IMR-90 (cell line): ENCODE measurements at regions not wholly inside any gene's neighbourhood (a gene's known extent, or its start where the extent isn't known, plus 50 kb on each side); places are given as distances from the start of the nearest gene placed in this dataset.

ENCODE experiments used
- ATAC-seq: fragments of 200-7000 bp; cut with Tn5 transposase; 2 replicates; pipeline ENCODE4 v1.9.1; 2020; ENCODE audit warnings: low read depth, mild to moderate bottlenecking, moderate library complexity
- BruUV-seq: library from RNA; stranded (reverse); fragments of 400-500 nt; replicated peaks from 2 replicates; lab custom pipeline; 2021; lab: Mats Ljungman, UMichigan
- CTCF ChIA-PET: fragments of 300-600 bp; formaldehyde crosslinking; extraction: SDS; loops from one replicate; lab custom pipeline; 2021; ENCODE audit warnings: antibody characterized with exemption; lab: Yijun Ruan, JAX
- POLR2A ChIA-PET: fragments of 300-600 bp; sonication (Branson Sonifier 250); formaldehyde crosslinking; loops from one replicate; lab custom pipeline; 2022; ENCODE audit warnings: antibody characterized with exemption; ENCODE audit not compliant: unreplicated experiment; lab: Charles Lee
- DNase-seq: peaks from one replicate; pipeline ENCODE4 v3.0.0; 2013
- H2AFZ ChIP-seq: replicated peaks from 2 replicates; pipeline ENCODE3; 2013; ENCODE audit warnings: low read length, mild to moderate bottlenecking; ENCODE audit not compliant: poor library complexity
- H2AK5ac ChIP-seq: 2 replicates; pipeline ENCODE4 v1.6.1; 2013; ENCODE audit warnings: low read depth, low read length, inconsistent platforms
- H2AK9ac ChIP-seq: replicated peaks from 2 replicates; pipeline ENCODE3; 2013; ENCODE audit warnings: mild to moderate bottlenecking, low read depth, low read length, moderate library complexity; ENCODE audit not compliant: poor library complexity
- H2BK120ac ChIP-seq: 2 replicates; pipeline ENCODE4 v1.6.1; 2013; ENCODE audit warnings: low read depth, low read length, inconsistent platforms
- H2BK15ac ChIP-seq: 3 replicates; pipeline ENCODE4 v1.6.1; 2013; ENCODE audit warnings: low read depth, low read length, inconsistent platforms
- H2BK20ac ChIP-seq: 2 replicates; pipeline ENCODE4 v1.6.1; 2013; ENCODE audit warnings: low read depth, mild to moderate bottlenecking, inconsistent platforms, low read length, moderate library complexity
- H2BK5ac ChIP-seq: 2 replicates; pipeline ENCODE4 v1.6.1; 2013; ENCODE audit warnings: mild to moderate bottlenecking, low read depth, low read length, inconsistent platforms; ENCODE audit not compliant: poor library complexity, severe bottlenecking
- H3K14ac ChIP-seq: replicated peaks from 2 replicates; pipeline ENCODE4 v1.6.1; 2013; ENCODE audit warnings: low read depth, low read length, inconsistent platforms
- H3K18ac ChIP-seq: 2 replicates; pipeline ENCODE4 v1.6.1; 2013; ENCODE audit warnings: low read depth, low read length, control low read depth
- H3K23ac ChIP-seq: 2 replicates; pipeline ENCODE4 v1.6.1; 2013; ENCODE audit warnings: low read depth, low read length, inconsistent platforms
- H3K27ac ChIP-seq: 2 replicates; pipeline ENCODE4 v1.5.1; 2013; ENCODE audit warnings: mild to moderate bottlenecking, control low read depth, low read length; ENCODE audit not compliant: insufficient read depth
- H3K27me3 ChIP-seq: 2 replicates; pipeline ENCODE4 v1.6.1; 2013; ENCODE audit warnings: low read length; ENCODE audit not compliant: control insufficient read depth, insufficient read depth
- H3K36me3 ChIP-seq: 2 replicates; pipeline ENCODE4 v1.6.1; 2013; ENCODE audit warnings: low read length, mixed read lengths; ENCODE audit not compliant: control insufficient read depth, insufficient read depth
- H3K4ac ChIP-seq: 2 replicates; pipeline ENCODE4 v1.6.1; 2013; ENCODE audit warnings: low read depth, low read length, inconsistent platforms
- H3K4me1 ChIP-seq: 2 replicates; pipeline ENCODE4 v1.6.1; 2013; ENCODE audit warnings: low read length, mixed read lengths; ENCODE audit not compliant: control insufficient read depth, insufficient read depth
- H3K4me2 ChIP-seq: 2 replicates; pipeline ENCODE4 v1.6.1; 2013; ENCODE audit warnings: low read depth, mild to moderate bottlenecking, control low read depth, low read length, moderate library complexity
- H3K4me3 ChIP-seq: 2 replicates; pipeline ENCODE4 v1.5.1; 2013; ENCODE audit warnings: low read depth, mild to moderate bottlenecking, control low read depth, low read length, moderate library complexity; ENCODE audit not compliant: insufficient read depth
- H3K56ac ChIP-seq: 2 replicates; pipeline ENCODE4 v1.6.1; 2013; ENCODE audit warnings: low read length, inconsistent platforms; ENCODE audit not compliant: insufficient read depth; ENCODE audit errors: extremely low read depth
- H3K79me1 ChIP-seq, 2 experiments: 2 replicates each; pipeline ENCODE4 v1.6.1; 2013; ENCODE audit warnings: low read length in 2 of 2, inconsistent platforms in 1 of 2, low read depth in 1 of 2
- H3K9ac ChIP-seq: 2 replicates; pipeline ENCODE4 v1.6.1; 2013; ENCODE audit warnings: low read depth, low read length, control low read depth
- H3K9me1 ChIP-seq: 2 replicates; pipeline ENCODE4 v1.6.1; 2013; ENCODE audit warnings: low read length, inconsistent platforms; ENCODE audit not compliant: insufficient read depth
- H3K9me3 ChIP-seq: 2 replicates; pipeline ENCODE4 v1.6.1; 2013; ENCODE audit warnings: low read length; ENCODE audit not compliant: control insufficient read depth, insufficient read depth
- H4K20me1 ChIP-seq: 2 replicates; pipeline ENCODE4 v1.6.1; 2013; ENCODE audit warnings: low read length, inconsistent platforms; ENCODE audit not compliant: insufficient read depth
- H4K5ac ChIP-seq: 2 replicates; pipeline ENCODE4 v1.6.1; 2013; ENCODE audit warnings: mild to moderate bottlenecking, low read depth, low read length, control low read depth
- H4K8ac ChIP-seq, 2 experiments: 2 replicates each; pipeline ENCODE4 v1.6.1; 2013; ENCODE audit warnings: low read depth in 2 of 2, low read length in 2 of 2, control low read depth in 1 of 2, inconsistent platforms in 1 of 2
- H4K91ac ChIP-seq: 2 replicates; pipeline ENCODE4 v1.6.1; 2013; ENCODE audit warnings: low read depth, low read length, inconsistent platforms; ENCODE audit not compliant: insufficient read depth
- CHD1 ChIP-seq: IDR thresholded peaks from 2 replicates; pipeline ENCODE4 v1.6.1; 2012; ENCODE audit warnings: low read depth, low read length, improper control_type of control experiment
- FOS ChIP-seq: fragments of 150-350 bp; IDR thresholded peaks from 2 replicates; pipeline ENCODE4 v1.6.1; 2016; ENCODE audit warnings: low read depth, low read length
- MAFK ChIP-seq: IDR thresholded peaks from 2 replicates; pipeline ENCODE4 v1.6.1; 2012; ENCODE audit warnings: low read depth, low read length, improper control_type of control experiment
- POLR2A ChIP-seq: IDR thresholded peaks from 2 replicates; pipeline ENCODE4 v1.6.1; 2012; ENCODE audit warnings: mild to moderate bottlenecking, low read depth, low read length
- RCOR1 ChIP-seq: IDR thresholded peaks from 2 replicates; pipeline ENCODE4 v1.6.1; 2012; ENCODE audit warnings: mild to moderate bottlenecking, low read length, improper control_type of control experiment; ENCODE audit not compliant: insufficient replicate concordance
- SMC3 ChIP-seq: fragments of 150-350 bp; IDR thresholded peaks from 2 replicates; pipeline ENCODE4 v1.6.1; 2016; ENCODE audit warnings: low read depth, mild to moderate bottlenecking, antibody characterized with exemption, low read length, moderate library complexity
- WGBS, 2 experiments: methylation state at CpG; one replicate each; pipeline versions ENCODE4 v1.1.5 to v1.1.7; 2013; ENCODE audit warnings: missing lambda C conversion rate in 2 of 2; ENCODE audit not compliant: insufficient read length in 1 of 2; ENCODE audit errors: extremely low coverage in 2 of 2; 5-methylcytosine and 5-hydroxymethylcytosine counted together
- dilution Hi-C: fragments of 300-500 bp; cut with HindIII; formaldehyde crosslinking; loops from one replicate; pipeline ENCODE4 v1.14.3; 2018; ENCODE audit warnings: low sequenced_read_pairs; ENCODE audit not compliant: unreplicated experiment
- in situ Hi-C: fragments of 300-500 bp; cut with MboI; formaldehyde crosslinking; loops from 3 replicates; pipeline ENCODE4 v1.14.3; 2019; ENCODE audit warnings: low sequenced_read_pairs, inconsistent platforms, mixed read lengths
- intact Hi-C: fragments of 100-400 bp; cut with micrococcal nuclease; formaldehyde crosslinking; loops from 2 replicates; pipeline ENCODE4 v1.10.0; 2022

DNA sequence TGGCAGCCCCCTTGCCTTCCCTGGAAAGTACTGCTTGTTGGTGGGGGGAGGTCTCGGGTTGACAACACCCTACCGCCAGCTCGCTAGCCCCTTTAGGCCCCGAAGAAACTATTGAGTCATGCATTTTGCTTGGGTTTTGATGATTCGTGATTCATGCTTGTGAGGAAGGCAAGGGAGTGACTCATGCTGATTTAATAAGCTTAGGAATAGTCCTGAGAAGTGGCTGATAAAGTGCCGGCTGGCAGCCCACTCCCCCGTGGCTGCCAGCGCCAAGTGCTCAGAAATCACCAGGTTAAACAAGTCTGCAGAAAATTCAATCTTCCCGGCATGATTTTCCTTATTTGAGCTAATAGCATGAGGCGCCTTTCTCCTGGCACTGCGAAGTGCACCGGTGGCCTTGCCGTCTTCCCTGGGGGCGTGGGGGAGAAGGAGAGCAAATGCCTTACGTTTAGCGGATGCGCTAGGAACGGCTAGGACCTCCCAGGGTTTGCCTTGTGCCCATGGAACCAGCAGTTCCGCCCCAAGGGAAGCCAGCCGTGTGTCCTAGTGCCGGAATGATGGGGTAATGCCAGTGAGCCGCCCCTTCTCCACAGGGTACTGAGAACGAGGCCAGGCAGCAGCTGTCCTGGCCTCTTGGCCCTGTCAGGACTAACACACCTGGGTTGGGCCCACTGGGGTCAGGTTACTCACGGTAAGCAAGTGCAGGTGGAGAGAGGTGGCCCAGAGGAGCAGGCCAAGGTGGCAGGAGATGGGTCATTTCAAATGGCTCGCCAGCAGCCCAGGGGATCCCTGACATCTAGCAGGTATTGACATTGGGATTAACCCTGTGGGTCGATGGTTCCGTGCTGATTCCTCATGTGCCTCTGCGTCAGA, 151.9 kb downstream of the MACROH2A1 start (continued):
- TF ChIP-seq RCOR1 = peak; percentile 19
- TF ChIP-seq MAFK = peak; percentile 71
- no peak for TF ChIP-seq POLR2A
- TF ChIP-seq CHD1 = no peak

DNA sequence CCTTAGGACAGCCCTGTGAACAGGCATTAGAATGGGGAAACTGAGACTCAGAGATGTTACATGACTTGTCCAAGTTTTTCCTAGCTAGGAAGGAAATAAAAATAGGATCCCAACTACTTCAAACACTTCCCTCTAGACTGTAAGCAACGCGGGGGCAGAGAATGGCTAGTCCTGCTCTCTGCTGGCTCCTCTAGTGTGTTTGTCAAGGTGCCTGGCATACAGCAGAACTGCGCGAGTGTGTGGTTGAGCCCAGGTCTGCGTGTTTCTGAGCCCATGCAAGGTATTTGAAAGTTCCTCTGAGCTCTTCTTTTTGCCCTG, 152.5 kb downstream of the MACROH2A1 start:
- in situ Hi-C loops = no loop called here

More for the DNA sequence above, 152.5 kb downstream of the MACROH2A1 start:
- Histone ChIP-seq H3K4me3 (no peak overlapping the region), H3K36me3 (no peaks in the 10 kb centered on the region), H3K14ac (peak overlapping the region; percentile 99), H3K56ac (peak overlapping the region; percentile 87), H3K9me1 (peaks cover 44% of the 10 kb centered on the region), H2AK5ac (peak overlapping the region; percentile 99), H3K18ac (peak overlapping the region; percentile 85), H3K4ac (peak overlapping the region; percentile 100), H2BK15ac (peak overlapping the region; percentile 98), H3K79me1 (peaks cover 0 to 37% of the 10 kb centered on the region in 2 experiments; a peak in 2 of 4 replicates), H4K5ac (peak overlapping the region; percentile 86), H3K27me3 (no peaks in the 10 kb centered on the region), H3K27ac (peak overlapping the region; percentile 86), H2BK20ac (peak overlapping the region; percentile 98), H3K9ac (peak overlapping the region; percentile 14; the same call in 1 of the 2 replicates), H3K9me3 (no peaks in the 10 kb centered on the region), H4K20me1 (no peaks in the 10 kb centered on the region), H4K8ac (peak overlapping the region; percentile 57 to 96), H2BK120ac (peak overlapping the region; percentile 99), H2AK9ac (peak overlapping the region; percentile 97), H3K4me2 (peak overlapping the region; percentile 44), H3K4me1 (peaks cover 55% of the 10 kb centered on the region), H2AFZ (peak overlapping the region; percentile 77), H3K23ac (peak overlapping the region; percentile 99), H4K91ac (peak overlapping the region; percentile 96), H2BK5ac (peak overlapping the region; percentile 95)
- ATAC-seq = peak; percentile 39
- no peak for TF ChIP-seq FOS
- TF ChIP-seq MAFK = no peak
- no peak for TF ChIP-seq SMC3
- ChIA-PET POLR2A (interaction anchor here (1.1 kb wide), 1 partner anchor 52 kb away, joined by 3 read pairs; no protein-coding TSS in a partner anchor), CTCF (interaction anchor here (1.1 to 1.2 kb wide), 2 partner anchors 10 to 18 kb away, joined by 4 to 6 read pairs; no protein-coding TSS in a partner anchor)
- dilution Hi-C loops = no loop called here
- DNase-seq = no peak
- WGBS, 2 experiments = 43% methylated on average over 1 of the region's 5 CpGs; no CpG with 5 or more reads in 1 of the 2 experiments
- intact Hi-C loops = no loop called here
- no TSS peak for BruUV-seq
